Fibroblast of skin of back (primary cell): ENCODE measurements at regions not wholly inside any gene's neighbourhood (a gene's known extent, or its start where the extent isn't known, plus 50 kb on each side); places are given as distances from the start of the nearest gene placed in this dataset.
"Not testable (repeated sequence)": the region's sequence is repeated elsewhere in the genome, so short reads cannot be mapped to it uniquely, and the experiment has no call there.

Source experiments
- DNase-seq: peaks from one replicate; pipeline ENCODE4 v3.0.0-alpha.2; 2013

DNA sequence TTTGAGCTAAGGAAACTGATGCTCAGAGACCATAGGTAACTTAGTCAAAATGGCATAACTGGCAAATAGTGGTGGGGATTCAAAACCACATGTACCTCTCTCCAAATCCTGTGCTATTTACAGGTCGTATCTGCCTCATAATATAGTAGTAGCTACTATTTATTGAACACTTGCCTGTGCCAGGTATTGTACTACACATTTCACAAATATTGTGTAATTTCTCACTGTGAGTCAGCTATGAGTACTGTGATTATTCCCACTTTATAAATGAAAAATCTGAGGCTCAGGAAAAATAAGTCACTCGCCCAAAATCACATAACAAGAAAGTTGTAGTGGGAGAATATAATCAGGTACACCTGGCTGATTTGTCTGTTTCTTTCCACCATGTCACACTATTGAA, 199.8 kb upstream of the FAT3 start:
- no peak for DNase-seq

DNA sequence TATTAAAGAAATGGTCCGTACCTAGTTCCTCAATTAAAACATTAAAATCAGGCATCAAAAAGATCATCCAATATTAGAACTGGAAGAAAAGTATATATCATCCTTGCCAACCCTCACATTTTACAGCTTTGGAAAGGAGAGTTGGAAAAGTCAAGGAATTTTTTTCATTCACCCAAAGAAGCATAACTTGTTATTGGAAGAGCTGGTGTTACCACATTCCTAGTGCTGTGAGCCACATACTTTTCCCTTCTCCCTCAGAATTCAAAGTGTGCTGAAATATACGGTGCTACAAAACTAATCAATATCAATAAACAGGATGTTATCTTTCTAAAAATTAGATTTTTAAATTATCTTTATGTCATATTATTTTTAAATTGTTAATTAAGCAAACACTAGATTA, 202.1 kb upstream of the FAT3 start:
- DNase-seq = no peak

DNA sequence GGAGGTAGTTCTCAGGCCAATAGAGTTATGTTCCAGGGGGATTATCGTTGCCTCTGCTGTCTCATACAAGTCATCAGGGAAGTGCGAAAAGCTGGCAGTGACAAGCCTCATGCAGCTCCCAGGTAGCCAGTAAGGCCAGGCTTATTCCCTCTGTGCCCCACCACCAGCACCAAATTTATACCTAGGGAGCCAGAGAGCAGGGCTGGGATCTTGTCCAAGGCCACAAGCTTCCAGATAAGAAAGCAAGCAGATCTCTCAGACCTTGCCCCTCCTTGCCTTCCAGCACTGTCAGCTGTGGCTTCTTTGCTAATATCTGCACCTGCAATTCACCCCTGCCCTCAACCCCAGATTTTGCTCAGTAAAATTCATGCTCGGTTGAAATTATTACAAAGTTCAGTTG, 206.3 kb upstream of the FAT3 start:
- no peak for DNase-seq

DNA sequence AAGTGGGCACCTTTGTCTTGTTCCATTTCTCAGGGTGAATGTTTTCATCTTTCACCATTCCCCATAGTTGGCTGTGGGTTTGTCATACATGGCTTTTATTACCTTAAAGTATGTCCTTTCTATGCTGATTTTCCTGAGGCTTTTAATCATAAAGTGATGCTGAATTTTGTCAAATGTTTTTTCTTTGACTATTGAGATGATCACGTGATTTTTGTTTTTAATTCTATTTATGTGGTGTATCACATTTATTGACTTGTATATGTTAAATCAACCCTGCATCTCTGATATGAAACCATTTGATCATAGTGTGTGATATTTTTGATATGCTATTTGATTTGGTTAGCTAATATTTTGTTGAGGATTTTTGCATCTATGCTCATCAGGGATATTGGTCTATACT, 216.4 kb upstream of the FAT3 start:
- no peak for DNase-seq

DNA sequence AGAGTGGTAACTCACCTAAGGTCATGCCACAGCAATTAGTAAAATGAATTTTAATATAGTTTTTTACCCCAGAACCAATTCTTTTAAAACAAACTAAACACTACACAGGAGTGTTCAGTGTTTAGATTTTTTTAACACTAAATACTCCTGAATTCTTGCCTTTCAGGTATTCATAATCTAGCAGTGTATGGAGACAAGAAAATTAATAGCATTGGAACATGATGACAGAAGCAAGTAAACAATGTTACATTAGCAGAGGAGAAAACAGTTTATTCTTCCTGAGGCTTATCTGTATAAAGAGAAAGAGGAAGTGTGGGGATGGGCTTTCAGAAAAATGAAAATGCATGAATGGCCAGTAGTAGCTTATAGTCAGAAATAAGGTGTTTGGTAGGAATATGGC, 222.1 kb upstream of the FAT3 start:
- no peak for DNase-seq

- DNase-seq = no peak
Observed at GRCh38 chr11:91998481-91998880, 226.1 kb upstream of the FAT3 start.

DNA sequence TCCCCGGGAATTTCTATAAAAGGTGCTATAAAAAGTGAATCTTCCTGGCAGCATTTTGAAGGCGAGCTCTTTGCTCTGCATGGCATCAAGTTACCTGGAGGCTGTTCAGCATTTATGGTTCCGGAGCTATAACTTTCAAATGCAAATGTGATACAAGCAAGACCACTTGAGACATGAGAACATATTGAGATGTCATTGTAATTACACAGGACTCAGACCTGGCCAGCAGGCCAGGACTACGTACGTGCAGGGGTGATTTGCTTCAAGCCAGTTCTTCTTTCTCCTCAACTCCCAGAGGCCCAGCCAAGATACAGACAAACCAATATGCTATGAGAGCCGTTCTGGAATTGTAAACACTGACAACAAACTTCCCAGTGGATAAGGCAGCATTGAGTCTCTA, 227.4 kb upstream of the FAT3 start:
- no peak for DNase-seq

GRCh38 chr11:91996526-91996925, 228.1 kb upstream of the FAT3 start:
- DNase-seq = no peak

DNA sequence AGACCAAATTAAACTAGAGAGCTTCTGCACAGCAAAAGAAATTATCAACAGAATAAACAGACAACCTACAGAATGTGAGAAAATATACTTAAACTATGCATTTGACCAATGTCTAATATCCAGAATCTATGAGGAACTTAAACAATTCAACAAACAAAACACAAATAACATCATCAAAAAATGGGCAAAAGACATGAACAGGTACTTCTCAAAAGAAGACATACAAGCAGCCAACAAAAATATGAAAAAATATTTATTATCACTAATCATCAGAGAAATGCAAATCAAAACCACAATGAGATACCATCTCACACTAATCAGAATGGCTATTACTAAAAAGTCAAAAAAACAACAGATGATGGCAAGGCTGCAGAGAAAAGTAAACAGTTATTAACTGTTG, 236.2 kb upstream of the FAT3 start:
- DNase-seq = not testable (repeated sequence)

DNA sequence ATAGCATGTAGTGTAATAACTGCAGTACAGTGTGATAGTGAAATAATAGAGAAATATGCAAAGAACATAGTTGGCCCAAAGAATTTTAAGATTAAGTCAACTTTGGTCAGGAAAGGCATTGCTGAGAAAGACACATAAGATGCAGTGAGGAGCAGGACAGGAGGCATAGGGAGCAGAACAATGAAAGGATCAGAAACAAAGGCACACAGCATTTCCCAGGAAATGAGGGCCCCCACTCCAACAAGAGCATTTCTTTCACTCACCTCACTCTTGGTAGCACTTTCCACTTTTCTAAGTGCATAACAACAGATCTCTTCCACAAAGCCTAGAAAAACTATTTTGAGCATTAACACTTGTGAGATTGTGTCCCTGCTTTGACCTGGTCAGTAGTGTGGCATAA, 238.4 kb upstream of the FAT3 start:
- DNase-seq = no peak

GRCh38 chr11:91984033-91984584, 240.5 kb upstream of the FAT3 start:
- DNase-seq = no peak

GRCh38 chr11:91981995-91982394, 242.6 kb upstream of the FAT3 start:
- peak; percentile 98 for DNase-seq

DNA sequence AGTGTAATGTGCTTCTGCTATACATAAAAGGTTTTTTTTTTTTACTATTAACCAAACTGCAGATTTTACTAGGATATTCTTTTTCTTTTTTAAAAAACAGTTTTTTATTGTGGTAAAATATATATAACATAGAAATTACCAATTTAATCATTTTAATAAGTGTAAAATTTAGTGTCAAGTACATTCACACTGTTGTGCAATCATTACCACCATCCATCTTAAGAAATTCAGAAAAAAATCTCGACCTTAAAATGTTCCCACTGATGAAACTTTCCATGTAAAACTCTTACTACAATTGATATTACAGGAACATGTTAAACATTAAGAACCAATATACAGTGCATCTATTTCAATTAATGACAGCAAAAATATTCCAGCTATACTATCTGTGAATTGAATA, 244.8 kb upstream of the FAT3 start:
- DNase-seq = no peak

DNA sequence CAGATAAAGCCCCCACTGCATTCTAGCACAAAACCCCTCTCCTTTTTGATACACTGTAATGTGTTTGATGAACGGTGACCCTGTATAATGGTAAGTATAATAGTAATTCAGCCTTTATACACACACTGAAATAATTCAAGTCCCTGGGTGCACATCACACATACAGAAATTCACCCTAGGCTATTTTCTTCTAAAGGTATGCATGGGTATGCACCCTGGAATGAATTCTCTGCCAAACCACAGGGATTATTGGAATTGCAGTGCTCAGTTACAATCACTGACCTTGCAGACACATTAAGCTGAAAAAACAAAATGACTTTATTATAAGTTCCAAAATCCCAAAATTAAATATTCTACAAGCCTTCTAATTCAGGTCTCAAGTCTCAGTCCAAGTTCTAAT, 245.9 kb upstream of the FAT3 start:
- peak; percentile 63 for DNase-seq

- DNase-seq = no peak
Observed at GRCh38 chr11:91972665-91973266, 251.9 kb upstream of the FAT3 start.

GRCh38 chr11:91970624-91971023, 254.0 kb upstream of the FAT3 start:
- no peak for DNase-seq

- no peak for DNase-seq
Observed at GRCh38 chr11:91969486-91969885, 255.1 kb upstream of the FAT3 start.

GRCh38 chr11:91967691-91968045, 256.9 kb upstream of the FAT3 start:
- DNase-seq = no peak

- no peak for DNase-seq
Observed at GRCh38 chr11:91967026-91967690, 257.5 kb upstream of the FAT3 start.

GRCh38 chr11:91966368-91966767, 258.2 kb upstream of the FAT3 start:
- no peak for DNase-seq

GRCh38 chr11:91960770-91961169, 263.8 kb upstream of the FAT3 start:
- DNase-seq = no peak

GRCh38 chr11:91959411-91959810, 265.2 kb upstream of the FAT3 start:
- DNase-seq = no peak

DNA sequence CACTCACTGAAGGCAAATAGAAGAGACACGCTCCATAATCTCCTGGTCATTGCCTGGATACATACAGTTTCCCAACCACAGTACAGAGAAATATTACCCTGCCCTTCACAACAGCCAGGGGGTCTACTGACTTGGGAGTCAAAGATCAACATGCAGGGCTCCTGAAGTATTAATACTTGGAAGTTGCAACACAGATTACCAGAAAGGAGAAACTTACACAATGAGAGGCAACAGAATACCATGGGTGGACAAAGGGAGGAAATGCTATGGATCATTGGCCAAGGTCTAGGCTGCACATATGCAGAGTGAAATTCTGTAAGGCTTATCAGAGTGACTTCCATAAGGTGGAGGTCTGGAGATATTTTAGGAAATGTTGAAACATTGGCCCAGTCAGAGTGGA, 267.9 kb upstream of the FAT3 start:
- DNase-seq = no peak

DNA sequence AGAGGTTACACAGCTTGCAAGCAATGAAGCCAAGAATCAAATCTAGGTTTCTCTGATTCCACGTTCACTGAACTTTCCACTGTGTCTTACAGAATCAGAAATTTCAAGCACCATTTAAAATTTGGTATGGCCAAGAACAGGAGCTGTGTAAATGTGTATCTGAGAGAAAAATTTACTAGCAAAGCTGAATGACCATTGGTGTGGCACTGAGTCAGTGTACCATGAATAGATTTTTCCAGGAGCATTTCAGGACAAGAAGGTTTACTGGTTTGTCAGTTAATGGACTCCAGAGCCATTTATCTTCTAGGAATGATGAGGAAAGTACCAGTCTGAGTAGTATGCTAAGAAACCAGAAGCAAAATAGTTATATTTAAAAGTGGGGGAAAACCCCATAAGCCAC, 269.4 kb upstream of the FAT3 start:
- DNase-seq = no peak

- no peak for DNase-seq
Observed at GRCh38 chr11:91952056-91952455, 272.6 kb upstream of the FAT3 start.
